ENCODE measurements at regions not wholly inside any gene's neighbourhood (a gene's known extent, or its start where the extent isn't known, plus 50 kb on each side); places are given as distances from the start of the nearest gene placed in this dataset.

GRCh38 chr20:4512891-4513550 is 173.2 kb upstream of the PRNP start:
- TF ChIP-seq, protein P1, sequence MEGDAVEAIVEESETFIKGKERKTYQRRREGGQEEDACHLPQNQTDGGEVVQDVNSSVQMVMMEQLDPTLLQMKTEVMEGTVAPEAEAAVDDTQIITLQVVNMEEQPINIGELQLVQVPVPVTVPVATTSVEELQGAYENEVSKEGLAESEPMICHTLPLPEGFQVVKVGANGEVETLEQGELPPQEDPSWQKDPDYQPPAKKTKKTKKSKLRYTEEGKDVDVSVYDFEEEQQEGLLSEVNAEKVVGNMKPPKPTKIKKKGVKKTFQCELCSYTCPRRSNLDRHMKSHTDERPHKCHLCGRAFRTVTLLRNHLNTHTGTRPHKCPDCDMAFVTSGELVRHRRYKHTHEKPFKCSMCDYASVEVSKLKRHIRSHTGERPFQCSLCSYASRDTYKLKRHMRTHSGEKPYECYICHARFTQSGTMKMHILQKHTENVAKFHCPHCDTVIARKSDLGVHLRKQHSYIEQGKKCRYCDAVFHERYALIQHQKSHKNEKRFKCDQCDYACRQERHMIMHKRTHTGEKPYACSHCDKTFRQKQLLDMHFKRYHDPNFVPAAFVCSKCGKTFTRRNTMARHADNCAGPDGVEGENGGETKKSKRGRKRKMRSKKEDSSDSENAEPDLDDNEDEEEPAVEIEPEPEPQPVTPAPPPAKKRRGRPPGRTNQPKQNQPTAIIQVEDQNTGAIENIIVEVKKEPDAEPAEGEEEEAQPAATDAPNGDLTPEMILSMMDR (IDR thresholded peaks at IDR 0.05; ENCODE audit: insufficient read depth, low read length, severe bottlenecking): no peak
- DNase-seq (ENCODE audit: low read depth): peak; percentile 95
- H3K36me3 ChIP-seq (ENCODE audit: control insufficient read depth, insufficient read depth, low read length): no peaks in the 10 kb centered on the region
- no peaks in the 10 kb centered on the region for H3K27me3 ChIP-seq (ENCODE audit: control insufficient read depth, insufficient read depth, low read length)
- FAIRE-seq: peak; percentile 7
- no peak overlapping the region for H3K4me3 ChIP-seq (ENCODE audit: low read depth, low read length)

GRCh38 chr20:4511776-4512175 is 174.5 kb upstream of the PRNP start:
- peak; percentile 40 for DNase-seq (ENCODE audit: low read depth)
- Histone ChIP-seq H3K27me3 (ENCODE audit: control insufficient read depth, insufficient read depth, low read length) (no peaks in the 10 kb centered on the region), H3K36me3 (ENCODE audit: control insufficient read depth, insufficient read depth, low read length) (no peaks in the 10 kb centered on the region), H3K4me3 (ENCODE audit: low read depth, low read length) (no peak overlapping the region)
- TF ChIP-seq, protein P1 (IDR thresholded peaks at IDR 0.05; ENCODE audit: insufficient read depth, low read length, severe bottlenecking): no peak
- FAIRE-seq: no peak

DNA sequence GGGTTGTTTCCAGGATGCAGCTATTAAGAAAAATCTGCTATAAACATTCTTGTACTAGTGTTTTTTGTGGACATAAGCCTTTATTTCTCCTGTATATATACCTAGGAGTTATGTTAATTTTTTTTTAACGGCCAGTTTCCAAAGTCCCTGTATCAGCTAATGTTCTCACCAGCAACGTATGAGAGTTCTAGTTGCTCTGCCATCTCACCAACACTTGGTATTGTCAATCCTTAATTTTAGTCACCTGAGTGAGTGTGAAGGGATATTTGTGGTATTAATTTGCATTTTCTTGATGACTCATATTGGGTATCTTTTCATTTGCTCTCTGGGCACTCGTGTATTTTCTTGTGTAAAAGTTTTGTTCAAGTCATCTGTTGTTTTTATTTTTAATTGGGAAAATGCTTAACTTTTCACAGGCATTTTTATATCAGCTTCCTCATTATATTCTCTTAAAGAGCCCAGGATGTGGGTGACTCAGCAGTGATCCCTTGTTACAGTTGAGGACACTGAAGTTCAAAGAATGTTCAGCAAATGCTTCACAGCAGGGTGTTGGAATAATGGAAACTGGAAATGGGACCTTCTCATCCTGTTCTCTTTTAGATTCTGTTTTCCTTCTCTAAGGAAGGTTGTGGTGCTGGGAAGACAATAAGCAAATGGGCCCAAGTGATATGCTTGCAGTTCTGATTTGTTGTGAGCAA is 176.3 kb upstream of the PRNP start:
- DNase-seq (ENCODE audit: low read depth) (peak; percentile 39), FAIRE-seq (no peak)
- Histone ChIP-seq H3K4me3 (ENCODE audit: low read depth, low read length) (no peak overlapping the region), H3K27me3 (ENCODE audit: control insufficient read depth, insufficient read depth, low read length) (no peaks in the 10 kb centered on the region), H3K36me3 (ENCODE audit: control insufficient read depth, insufficient read depth, low read length) (no peaks in the 10 kb centered on the region)
- TF ChIP-seq, protein P1 (IDR thresholded peaks at IDR 0.05; ENCODE audit: insufficient read depth, low read length, severe bottlenecking): no peak

DNA sequence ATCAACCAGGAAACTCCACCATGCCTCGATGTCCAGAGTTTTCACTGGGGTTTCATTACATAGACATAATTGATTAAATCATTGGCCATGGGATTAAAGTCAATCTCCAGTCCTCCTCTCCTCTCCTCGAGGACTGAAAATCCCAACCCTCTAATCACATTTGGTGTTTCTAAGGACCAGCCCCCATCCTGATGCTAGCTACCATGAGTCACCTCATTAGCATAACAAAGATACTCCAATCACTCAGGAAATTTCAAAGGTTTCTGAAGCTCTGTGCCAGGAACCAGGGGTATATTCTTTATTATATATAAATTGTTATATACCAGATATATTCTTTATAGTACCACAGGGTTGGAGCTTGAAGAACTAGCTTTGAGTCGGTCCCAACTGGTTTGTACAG is 177.5 kb upstream of the PRNP start:
- FAIRE-seq (no peak), DNase-seq (ENCODE audit: low read depth) (peak; percentile 38)
- TF ChIP-seq, protein P1 (IDR thresholded peaks at IDR 0.05; ENCODE audit: insufficient read depth, low read length, severe bottlenecking): no peak
- Histone ChIP-seq H3K4me3 (ENCODE audit: low read depth, low read length) (no peak overlapping the region), H3K36me3 (ENCODE audit: control insufficient read depth, insufficient read depth, low read length) (no peaks in the 10 kb centered on the region), H3K27me3 (ENCODE audit: control insufficient read depth, insufficient read depth, low read length) (no peaks in the 10 kb centered on the region)

- H3K36me3 ChIP-seq (ENCODE audit: control insufficient read depth, insufficient read depth, low read length): no peaks in the 10 kb centered on the region
- TF ChIP-seq, protein P1 (IDR thresholded peaks at IDR 0.05; ENCODE audit: insufficient read depth, low read length, severe bottlenecking): no peak
- DNase-seq (ENCODE audit: low read depth) (peak; percentile 89), FAIRE-seq (no peak)
- H3K27me3 ChIP-seq (ENCODE audit: control insufficient read depth, insufficient read depth, low read length): no peaks in the 10 kb centered on the region
- no peak overlapping the region for H3K4me3 ChIP-seq (ENCODE audit: low read depth, low read length)
Observed at GRCh38 chr20:4507288-4507719, 179.0 kb upstream of the PRNP start.

Measured in bronchial epithelial cell (primary cell).